ENCODE measurements at regions not wholly inside any gene's neighbourhood (a gene's known extent, or its start where the extent isn't known, plus 50 kb on each side); places are given as distances from the start of the nearest gene placed in this dataset.

- no peak for DNase-seq (ENCODE audit: low read depth)
Observed at GRCh38 chr2:187274146-187274545, 173.9 kb downstream of the CALCRL start.

GRCh38 chr2:187272255-187272654 is 175.8 kb downstream of the CALCRL start:
- no peak for DNase-seq (ENCODE audit: low read depth)

DNA sequence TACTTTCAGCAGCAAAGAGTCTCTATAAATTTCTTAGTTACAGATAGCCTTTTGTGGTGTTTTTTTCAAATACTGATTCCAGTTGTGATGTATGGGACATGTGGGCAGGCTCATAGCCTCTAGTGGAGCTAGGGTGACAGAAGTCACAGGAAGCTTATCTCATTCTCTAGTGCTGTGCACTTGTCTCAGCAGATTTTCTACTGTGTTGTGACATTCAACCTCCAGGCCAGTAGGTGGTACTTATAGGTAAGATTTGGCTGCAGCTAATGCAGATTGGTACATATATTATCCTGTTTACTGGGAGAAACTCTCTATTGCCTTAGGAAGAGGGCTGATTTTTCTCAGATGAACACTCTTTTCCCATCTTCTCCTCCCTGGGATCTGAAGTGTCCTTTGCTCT is 176.2 kb downstream of the CALCRL start:
- no peak for DNase-seq (ENCODE audit: low read depth)

- no peak for DNase-seq (ENCODE audit: low read depth)
Observed at GRCh38 chr2:187266645-187267044, 181.4 kb downstream of the CALCRL start.

- DNase-seq (ENCODE audit: low read depth): no peak
Observed at GRCh38 chr2:187266147-187266546, 181.9 kb downstream of the CALCRL start.

GRCh38 chr2:187264612-187265011 is 183.4 kb downstream of the CALCRL start:
- DNase-seq (ENCODE audit: low read depth): no peak

- no peak for DNase-seq (ENCODE audit: low read depth)
Observed at GRCh38 chr2:187263675-187264560, 184.1 kb downstream of the CALCRL start.

- DNase-seq (ENCODE audit: low read depth): no peak
Observed at GRCh38 chr2:187261705-187262104, 186.3 kb downstream of the CALCRL start.

DNA sequence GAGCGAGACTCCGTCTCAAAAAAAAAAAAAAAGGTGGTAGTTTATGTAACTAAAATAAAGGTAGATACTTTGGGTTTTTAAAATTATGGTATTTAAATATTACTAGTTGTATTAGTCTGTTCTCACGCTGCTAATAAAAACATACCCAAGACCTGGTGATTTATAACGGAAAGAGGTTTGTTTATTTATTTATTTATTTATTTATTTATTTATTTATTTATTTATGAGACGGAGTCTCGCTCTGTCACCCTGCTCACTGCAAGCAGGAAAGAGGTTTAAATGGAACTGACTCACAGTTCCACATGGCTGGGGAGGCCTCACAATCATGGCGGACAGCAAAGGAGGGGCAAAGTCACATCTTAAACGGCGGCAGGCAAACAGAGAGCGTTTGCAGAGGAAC is 196.0 kb downstream of the CALCRL start:
- no peak for DNase-seq (ENCODE audit: low read depth)

DNA sequence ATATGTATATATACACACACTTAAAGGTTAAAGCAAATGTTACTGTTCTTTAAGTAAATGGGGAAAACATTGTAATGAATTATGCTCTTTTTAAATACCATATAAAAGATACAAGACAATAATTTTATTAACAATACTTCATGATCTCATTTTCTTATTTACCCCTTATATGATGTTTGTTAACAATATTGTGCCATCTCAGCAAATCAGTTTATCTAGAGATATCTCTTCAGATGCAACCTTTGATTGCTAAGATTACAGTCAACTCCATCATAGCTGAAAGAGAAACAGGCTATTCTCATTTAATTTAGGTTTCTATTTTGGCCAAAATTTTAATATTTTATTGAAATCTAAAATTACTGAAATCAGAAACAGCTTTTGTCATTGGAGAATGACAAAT is 197.9 kb downstream of the CALCRL start:
- DNase-seq (ENCODE audit: low read depth): no peak

GRCh38 chr2:187233811-187234210 is 214.2 kb downstream of the CALCRL start:
- no peak for DNase-seq (ENCODE audit: low read depth)

- DNase-seq (ENCODE audit: low read depth): no peak
Observed at GRCh38 chr2:187232749-187233148, 215.3 kb downstream of the CALCRL start.

DNA sequence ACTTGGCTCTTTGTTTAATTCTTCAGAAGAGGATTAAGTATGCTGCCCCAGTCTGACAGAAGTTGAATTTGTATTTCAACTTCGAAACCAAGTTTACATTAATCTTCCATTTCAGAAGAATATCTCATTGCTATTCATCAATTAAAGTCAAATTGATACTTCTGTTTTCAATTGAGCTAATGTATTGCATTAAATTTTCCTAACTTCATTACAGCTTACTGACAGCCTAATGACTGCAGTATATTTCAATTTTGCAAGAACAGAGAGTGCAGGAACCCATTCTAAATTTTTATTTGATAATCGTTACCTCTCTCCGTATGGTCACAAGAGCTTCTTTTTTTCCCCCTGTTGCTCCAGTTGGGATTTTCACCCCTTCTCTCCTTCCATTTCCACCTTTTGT is 218.0 kb downstream of the CALCRL start:
- DNase-seq (ENCODE audit: low read depth): no peak

DNA sequence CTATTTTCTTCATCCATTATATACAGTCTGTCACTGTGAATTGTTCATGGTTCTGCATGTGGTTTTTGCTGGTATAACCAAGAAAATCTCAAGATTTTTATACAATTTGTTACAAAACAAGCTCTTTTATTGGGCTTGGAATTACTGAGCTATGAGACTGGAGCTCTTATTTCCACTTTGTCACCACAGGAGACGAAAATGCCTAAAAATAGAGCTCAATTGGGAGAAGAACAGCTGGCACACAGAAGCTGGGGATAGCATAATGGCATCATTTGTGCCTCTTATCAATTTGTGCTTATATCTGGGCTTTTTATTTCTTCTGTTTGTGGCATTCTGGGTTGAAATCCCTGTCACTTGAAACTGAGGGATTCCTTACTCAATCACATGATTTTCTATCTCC is 219.1 kb downstream of the CALCRL start:
- no peak for DNase-seq (ENCODE audit: low read depth)

GRCh38 chr2:187224989-187225388 is 223.1 kb downstream of the CALCRL start:
- no peak for DNase-seq (ENCODE audit: low read depth)

DNA sequence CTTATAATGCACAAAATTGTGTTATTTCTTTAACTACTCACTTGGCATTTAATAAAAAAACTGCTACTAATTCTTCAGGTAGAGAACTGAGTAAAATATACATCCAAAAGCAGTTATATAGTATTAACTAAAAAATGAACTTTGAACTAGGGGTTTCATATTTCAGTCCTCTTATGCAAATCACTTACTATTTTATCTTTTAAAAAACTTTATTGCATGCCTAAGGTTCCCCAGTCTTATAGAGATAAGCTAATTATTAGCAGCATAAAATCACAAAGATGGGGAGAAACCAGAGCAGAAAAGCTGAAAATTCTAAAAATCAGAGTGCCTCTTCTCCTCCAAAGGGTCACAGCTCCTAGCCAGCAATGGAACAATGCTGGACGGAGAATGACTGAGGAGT is 228.0 kb downstream of the CALCRL start:
- no peak for DNase-seq (ENCODE audit: low read depth)

GRCh38 chr2:187215532-187216240 is 232.4 kb downstream of the CALCRL start:
- DNase-seq (ENCODE audit: low read depth): no peak

GRCh38 chr2:187214306-187214705 is 233.7 kb downstream of the CALCRL start:
- DNase-seq (ENCODE audit: low read depth): no peak

DNA sequence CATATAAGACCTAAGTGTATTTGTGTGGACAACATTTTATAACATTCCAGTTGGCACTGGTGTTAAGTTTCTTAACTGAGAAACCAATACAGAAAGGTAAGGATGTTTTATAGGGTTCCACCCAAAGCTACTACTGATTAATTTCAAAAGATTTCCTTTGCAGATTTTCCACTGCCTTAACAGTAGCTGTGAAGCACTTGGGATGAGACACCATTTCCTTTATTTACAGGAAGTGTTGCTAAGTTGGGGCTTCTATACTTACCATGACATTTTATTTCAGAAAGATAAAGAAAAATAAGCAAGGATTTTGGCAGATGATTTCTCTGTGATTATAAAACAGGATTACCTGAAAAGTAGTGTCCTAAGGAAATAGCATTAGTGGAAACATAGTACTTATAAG is 234.3 kb downstream of the CALCRL start:
- no peak for DNase-seq (ENCODE audit: low read depth)

- no peak for DNase-seq (ENCODE audit: low read depth)
Observed at GRCh38 chr2:187210726-187211125, 237.3 kb downstream of the CALCRL start.

GRCh38 chr2:187208199-187208785 is 239.8 kb downstream of the CALCRL start:
- no peak for DNase-seq (ENCODE audit: low read depth)

DNA sequence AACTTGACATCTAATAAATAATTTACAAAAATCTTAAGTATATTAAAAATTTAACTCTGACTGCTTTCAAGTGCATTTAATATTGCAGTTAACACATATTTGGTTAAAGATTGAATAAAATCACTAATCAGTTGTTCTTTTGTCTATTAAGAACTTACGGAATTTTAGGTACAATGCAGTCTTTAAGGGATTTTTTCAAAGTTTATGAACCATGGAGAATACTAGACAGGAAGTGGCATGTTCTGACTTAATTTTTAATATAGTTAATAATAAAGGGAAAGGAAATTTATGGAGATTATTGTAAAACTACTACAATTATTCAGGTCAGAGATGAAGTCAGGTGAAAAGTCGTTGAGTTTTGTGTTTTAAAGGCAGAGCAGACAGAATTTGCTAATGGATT is 240.9 kb downstream of the CALCRL start:
- no peak for DNase-seq (ENCODE audit: low read depth)

DNA sequence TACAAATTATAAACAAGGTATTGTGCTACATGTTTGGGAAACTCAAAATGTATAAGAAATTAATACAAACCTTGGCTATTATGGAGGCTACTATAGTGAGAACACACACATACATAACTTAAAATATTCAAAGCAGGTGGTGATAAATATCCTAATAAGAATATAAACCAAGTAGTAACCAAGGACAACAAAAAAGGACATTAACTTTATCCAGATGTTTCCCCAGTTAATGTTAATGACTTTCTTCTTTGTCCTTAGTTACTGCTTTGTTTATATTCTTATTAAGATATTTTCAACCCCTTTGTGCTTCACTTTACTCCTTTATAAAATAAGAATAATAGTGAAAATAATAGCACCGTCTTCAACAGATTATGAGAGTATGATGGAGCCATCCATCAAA is 241.6 kb downstream of the CALCRL start:
- no peak for DNase-seq (ENCODE audit: low read depth)

All from RPMI7951 (cell line).